ENCODE measurements at regions not wholly inside any gene's neighbourhood (a gene's known extent, or its start where the extent isn't known, plus 50 kb on each side); places are given as distances from the start of the nearest gene placed in this dataset.
"Not testable (repeated sequence)": the region's sequence is repeated elsewhere in the genome, so short reads cannot be mapped to it uniquely, and the experiment has no call there.

DNA sequence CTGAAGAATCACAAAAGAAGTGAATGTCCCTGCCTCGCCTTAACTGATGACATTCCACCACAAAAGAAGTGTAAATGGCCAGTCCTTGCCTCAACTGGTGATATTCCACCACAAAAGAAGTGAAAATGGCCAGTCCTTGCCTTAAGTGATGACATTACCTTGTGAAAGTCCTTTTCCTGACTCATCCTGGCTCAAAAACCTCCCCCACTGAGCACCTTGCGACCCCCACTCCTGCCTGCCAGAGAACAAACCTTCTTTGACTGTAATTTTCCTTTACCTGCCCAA, 328.5 kb upstream of the TECRL start:
- TF ChIP-seq SP1, ARNT (IDR thresholded peaks at IDR 0.05): not testable (repeated sequence)
